ENCODE measurements at regions not wholly inside any gene's neighbourhood (a gene's known extent, or its start where the extent isn't known, plus 50 kb on each side); places are given as distances from the start of the nearest gene placed in this dataset.
"Not testable (repeated sequence)": the region's sequence is repeated elsewhere in the genome, so short reads cannot be mapped to it uniquely, and the experiment has no call there.

DNA sequence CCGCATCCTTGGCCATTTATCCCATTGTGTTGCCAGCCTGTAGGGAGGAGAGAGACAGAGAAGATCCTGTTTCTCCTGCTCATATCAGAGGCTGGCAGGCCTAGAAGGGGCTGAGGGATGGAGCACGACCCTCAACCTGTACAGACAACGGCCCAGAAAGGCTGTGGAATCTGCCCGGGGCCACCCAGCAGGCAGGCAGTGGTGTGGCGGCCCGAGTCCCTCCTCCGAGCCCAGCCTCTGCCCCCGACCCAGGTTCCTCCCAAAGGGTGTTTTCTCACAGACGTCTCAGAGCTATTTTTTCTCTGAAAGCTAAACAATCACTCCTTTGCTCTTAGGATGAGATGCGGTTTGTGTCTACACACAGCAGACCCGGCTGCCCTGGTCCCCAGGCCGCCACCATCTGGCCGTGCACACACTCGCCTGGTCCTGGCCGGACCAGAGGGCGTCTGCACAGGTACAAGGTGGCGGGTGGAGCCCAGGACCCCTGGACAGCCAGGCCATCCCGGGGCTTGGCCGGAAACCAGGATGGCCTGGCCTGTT, 69.3 kb downstream of the FOXL3 start:
- Histone ChIP-seq H3K9me3 (ENCODE audit: control insufficient read depth, low read depth, low read length) (no peaks in the 10 kb centered on the region), H3K9ac (ENCODE audit: low read length) (no peak overlapping the region), H3K27me3 (ENCODE audit: control insufficient read depth, insufficient read depth, low read length) (peaks cover 23% of the 10 kb centered on the region), H3K36me3 (ENCODE audit: control insufficient read depth, low read depth, low read length) (no peaks in the 10 kb centered on the region), H3K4me3 (ENCODE audit: low read length) (no peak overlapping the region), H3K4me1 (ENCODE audit: control insufficient read depth, low read depth, low read length) (peaks cover 3% of the 10 kb centered on the region), H3K27ac (ENCODE audit: low read length) (no peak overlapping the region)

DNA sequence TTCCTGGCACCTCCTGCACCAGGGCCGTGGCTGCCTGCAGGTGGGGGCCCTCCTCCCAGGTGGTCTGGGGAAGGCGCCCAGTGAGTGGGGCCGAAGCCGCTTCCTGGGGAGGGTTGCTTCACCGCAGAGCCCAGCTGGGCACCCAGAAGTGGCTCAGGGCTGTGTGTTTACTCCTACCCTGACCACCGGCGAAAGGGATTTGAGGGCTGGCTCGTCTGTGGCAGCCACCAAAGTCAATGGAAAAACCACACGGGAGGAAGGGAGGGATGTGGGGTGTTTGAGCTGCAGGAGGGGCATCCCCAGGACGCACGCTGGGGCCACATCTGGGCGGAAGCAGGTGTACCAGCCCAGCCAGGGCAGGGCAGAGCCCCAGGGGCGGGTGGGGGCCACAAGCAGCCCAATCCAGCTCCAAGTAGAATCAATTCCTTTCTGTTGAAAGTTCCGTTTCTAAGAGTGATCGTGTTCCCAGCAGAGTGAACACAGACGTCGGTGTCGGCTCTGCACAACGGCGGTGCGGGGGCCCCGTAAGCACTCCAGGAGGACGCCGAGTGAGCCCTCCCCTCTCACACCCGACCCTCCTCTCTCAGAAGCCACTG, 69.9 kb downstream of the FOXL3 start:
- peaks cover 3% of the 10 kb centered on the region for H3K4me1 ChIP-seq (ENCODE audit: control insufficient read depth, low read depth, low read length)
- H3K36me3 ChIP-seq (ENCODE audit: control insufficient read depth, low read depth, low read length), result no peaks in the 10 kb centered on the region
- no peaks in the 10 kb centered on the region for H3K9me3 ChIP-seq (ENCODE audit: control insufficient read depth, low read depth, low read length)
- H3K4me3 ChIP-seq (ENCODE audit: low read length), result peak overlapping the region; percentile 19
- H3K27me3 ChIP-seq (ENCODE audit: control insufficient read depth, insufficient read depth, low read length), result peaks cover 23% of the 10 kb centered on the region
- no peak overlapping the region for H3K9ac ChIP-seq (ENCODE audit: low read length)
- H3K27ac ChIP-seq (ENCODE audit: low read length), result no peak overlapping the region

DNA sequence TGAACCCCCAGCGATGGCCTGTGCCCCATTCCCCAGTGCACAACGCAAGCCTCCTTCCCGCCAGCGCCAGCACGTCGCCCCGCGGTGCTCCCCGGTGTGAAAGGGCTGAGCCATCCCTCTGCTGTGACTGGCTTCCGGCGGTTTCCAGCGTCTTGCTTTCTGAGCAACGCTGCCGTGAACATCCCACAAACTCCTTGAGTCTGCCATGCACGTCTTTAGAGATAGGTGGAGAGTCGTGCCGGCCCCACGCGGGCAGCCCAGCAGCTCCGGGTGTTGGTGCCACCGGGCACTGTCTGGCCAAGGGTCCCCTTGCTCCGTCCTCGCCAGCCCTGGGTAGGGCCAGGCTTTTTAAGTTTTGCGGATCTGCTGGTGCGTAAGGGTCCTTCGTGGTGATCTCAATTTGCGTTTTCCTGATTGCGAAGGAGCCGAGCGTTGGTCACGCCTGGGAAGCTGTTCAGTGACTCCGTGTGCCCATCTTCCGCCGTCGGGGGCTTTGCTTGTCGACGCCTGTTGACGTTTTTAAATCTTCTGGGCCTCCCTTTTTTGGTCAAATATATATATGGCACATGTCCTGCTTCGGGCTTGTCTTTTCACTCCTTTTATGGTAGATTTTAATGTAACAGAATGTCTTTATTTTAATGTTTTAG, 70.6 kb downstream of the FOXL3 start:
- peaks cover 3% of the 10 kb centered on the region for H3K4me1 ChIP-seq (ENCODE audit: control insufficient read depth, low read depth, low read length)

DNA sequence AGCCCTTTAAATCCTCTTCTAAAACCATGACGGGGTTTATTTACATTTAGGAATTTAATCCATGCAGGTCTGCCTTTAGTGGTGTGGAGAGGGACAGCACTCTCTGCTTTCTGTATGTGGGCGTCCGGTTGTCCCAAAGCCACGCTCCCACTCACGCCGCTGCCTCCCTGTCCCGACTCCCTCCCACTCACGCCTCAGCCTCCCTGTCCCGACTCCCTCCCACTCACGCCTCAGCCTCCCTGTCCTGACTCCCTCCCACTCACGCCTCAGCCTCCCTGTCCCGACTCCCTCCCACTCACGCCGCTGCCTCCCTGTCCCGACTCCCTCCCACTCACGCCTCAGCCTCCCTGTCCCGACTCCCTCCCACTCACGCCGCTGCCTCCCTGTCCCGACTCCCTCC, 71.2 kb downstream of the FOXL3 start:
- H3K4me1 ChIP-seq (ENCODE audit: control insufficient read depth, low read depth, low read length); H3K27ac ChIP-seq (ENCODE audit: low read length); H3K9me3 ChIP-seq (ENCODE audit: control insufficient read depth, low read depth, low read length); H3K36me3 ChIP-seq (ENCODE audit: control insufficient read depth, low read depth, low read length); H3K9ac ChIP-seq (ENCODE audit: low read length); H3K4me3 ChIP-seq (ENCODE audit: low read length): not testable (repeated sequence)
- peaks cover 23% of the 10 kb centered on the region for H3K27me3 ChIP-seq (ENCODE audit: control insufficient read depth, insufficient read depth, low read length)

More for the DNA sequence above, 70.6 kb downstream of the FOXL3 start:
- H3K9ac ChIP-seq (ENCODE audit: low read length), result no peak overlapping the region
- no peak overlapping the region for H3K27ac ChIP-seq (ENCODE audit: low read length)
- no peaks in the 10 kb centered on the region for H3K9me3 ChIP-seq (ENCODE audit: control insufficient read depth, low read depth, low read length)
- peak overlapping the region; percentile 19 for H3K4me3 ChIP-seq (ENCODE audit: low read length)
- no peaks in the 10 kb centered on the region for H3K36me3 ChIP-seq (ENCODE audit: control insufficient read depth, low read depth, low read length)
- H3K27me3 ChIP-seq (ENCODE audit: control insufficient read depth, insufficient read depth, low read length), result peaks cover 23% of the 10 kb centered on the region

DNA sequence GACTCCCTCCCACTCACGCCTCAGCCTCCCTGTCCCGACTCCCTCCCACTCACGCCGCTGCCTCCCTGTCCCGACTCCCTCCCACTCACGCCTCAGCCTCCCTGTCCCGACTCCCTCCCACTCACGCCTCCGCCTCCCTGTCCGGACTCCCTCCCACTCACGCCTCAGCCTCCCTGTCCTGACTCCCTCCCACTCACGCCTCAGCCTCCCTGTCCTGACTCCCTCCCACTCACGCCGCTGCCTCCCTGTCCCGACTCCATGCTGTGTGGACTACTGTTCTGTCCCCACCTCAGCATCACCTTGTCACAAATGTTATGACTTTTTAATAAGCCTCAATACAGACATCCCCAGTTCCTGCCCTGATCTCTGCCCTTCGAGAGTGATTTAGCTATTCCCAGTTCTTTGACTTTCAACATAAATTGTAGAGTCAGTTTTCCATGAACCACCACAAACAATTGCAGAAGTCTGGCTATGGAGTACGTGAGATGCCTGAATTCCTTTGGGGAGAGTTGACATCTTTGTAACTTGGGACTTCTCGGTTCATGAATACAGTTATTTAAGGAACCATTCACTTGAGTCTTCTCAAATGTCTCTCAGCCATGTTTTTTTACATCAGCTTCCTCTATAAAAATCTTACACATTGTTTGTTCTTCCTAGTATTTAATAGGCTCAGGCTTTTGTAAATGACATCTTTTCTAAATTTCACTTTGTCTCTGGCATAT, 71.9 kb downstream of the FOXL3 start:
- Histone ChIP-seq H3K9ac (ENCODE audit: low read length) (no peak overlapping the region), H3K27me3 (ENCODE audit: control insufficient read depth, insufficient read depth, low read length) (peaks cover 23% of the 10 kb centered on the region), H3K9me3 (ENCODE audit: control insufficient read depth, low read depth, low read length) (no peaks in the 10 kb centered on the region), H3K4me3 (ENCODE audit: low read length) (no peak overlapping the region), H3K4me1 (ENCODE audit: control insufficient read depth, low read depth, low read length) (peaks cover 3% of the 10 kb centered on the region), H3K36me3 (ENCODE audit: control insufficient read depth, low read depth, low read length) (no peaks in the 10 kb centered on the region), H3K27ac (ENCODE audit: low read length) (no peak overlapping the region)

- H3K4me1 ChIP-seq (ENCODE audit: control insufficient read depth, low read depth, low read length), result peaks cover 3% of the 10 kb centered on the region
- no peak overlapping the region for H3K27ac ChIP-seq (ENCODE audit: low read length)
- peaks cover 23% of the 10 kb centered on the region for H3K27me3 ChIP-seq (ENCODE audit: control insufficient read depth, insufficient read depth, low read length)
- H3K9me3 ChIP-seq (ENCODE audit: control insufficient read depth, low read depth, low read length), result no peaks in the 10 kb centered on the region
- H3K36me3 ChIP-seq (ENCODE audit: control insufficient read depth, low read depth, low read length), result no peaks in the 10 kb centered on the region
- H3K9ac ChIP-seq (ENCODE audit: low read length), result no peak overlapping the region
- H3K4me3 ChIP-seq (ENCODE audit: low read length), result no peak overlapping the region
Measured at GRCh38 chr7:362402-363096, 72.6 kb downstream of the FOXL3 start.

- Histone ChIP-seq H3K27me3 (ENCODE audit: control insufficient read depth, insufficient read depth, low read length) (peaks cover 23% of the 10 kb centered on the region), H3K9ac (ENCODE audit: low read length) (no peak overlapping the region), H3K4me1 (ENCODE audit: control insufficient read depth, low read depth, low read length) (peaks cover 3% of the 10 kb centered on the region), H3K27ac (ENCODE audit: low read length) (no peak overlapping the region), H3K9me3 (ENCODE audit: control insufficient read depth, low read depth, low read length) (no peaks in the 10 kb centered on the region), H3K36me3 (ENCODE audit: control insufficient read depth, low read depth, low read length) (no peaks in the 10 kb centered on the region), H3K4me3 (ENCODE audit: low read length) (no peak overlapping the region)
Measured at GRCh38 chr7:363626-364025, 73.7 kb downstream of the FOXL3 start.

GRCh38 chr7:364536-364935, 74.6 kb downstream of the FOXL3 start:
- Histone ChIP-seq H3K4me1 (ENCODE audit: control insufficient read depth, low read depth, low read length) (peaks cover 3% of the 10 kb centered on the region), H3K9ac (ENCODE audit: low read length) (no peak overlapping the region), H3K36me3 (ENCODE audit: control insufficient read depth, low read depth, low read length) (no peaks in the 10 kb centered on the region), H3K4me3 (ENCODE audit: low read length) (no peak overlapping the region), H3K27ac (ENCODE audit: low read length) (no peak overlapping the region), H3K9me3 (ENCODE audit: control insufficient read depth, low read depth, low read length) (no peaks in the 10 kb centered on the region), H3K27me3 (ENCODE audit: control insufficient read depth, insufficient read depth, low read length) (peaks cover 22% of the 10 kb centered on the region)

- Histone ChIP-seq H3K27ac (ENCODE audit: low read length) (no peak overlapping the region), H3K27me3 (ENCODE audit: control insufficient read depth, insufficient read depth, low read length) (peaks cover 11% of the 10 kb centered on the region), H3K9me3 (ENCODE audit: control insufficient read depth, low read depth, low read length) (no peaks in the 10 kb centered on the region), H3K4me1 (ENCODE audit: control insufficient read depth, low read depth, low read length) (no peaks in the 10 kb centered on the region), H3K9ac (ENCODE audit: low read length) (no peak overlapping the region), H3K4me3 (ENCODE audit: low read length) (no peak overlapping the region), H3K36me3 (ENCODE audit: control insufficient read depth, low read depth, low read length) (no peaks in the 10 kb centered on the region)
Measured at GRCh38 chr7:365593-365992, 75.6 kb downstream of the FOXL3 start.

- H3K27ac ChIP-seq (ENCODE audit: low read length), result no peak overlapping the region
- H3K9ac ChIP-seq (ENCODE audit: low read length), result no peak overlapping the region
- no peaks in the 10 kb centered on the region for H3K4me1 ChIP-seq (ENCODE audit: control insufficient read depth, low read depth, low read length)
Measured at GRCh38 chr7:366161-366803, 76.3 kb downstream of the FOXL3 start.

DNA sequence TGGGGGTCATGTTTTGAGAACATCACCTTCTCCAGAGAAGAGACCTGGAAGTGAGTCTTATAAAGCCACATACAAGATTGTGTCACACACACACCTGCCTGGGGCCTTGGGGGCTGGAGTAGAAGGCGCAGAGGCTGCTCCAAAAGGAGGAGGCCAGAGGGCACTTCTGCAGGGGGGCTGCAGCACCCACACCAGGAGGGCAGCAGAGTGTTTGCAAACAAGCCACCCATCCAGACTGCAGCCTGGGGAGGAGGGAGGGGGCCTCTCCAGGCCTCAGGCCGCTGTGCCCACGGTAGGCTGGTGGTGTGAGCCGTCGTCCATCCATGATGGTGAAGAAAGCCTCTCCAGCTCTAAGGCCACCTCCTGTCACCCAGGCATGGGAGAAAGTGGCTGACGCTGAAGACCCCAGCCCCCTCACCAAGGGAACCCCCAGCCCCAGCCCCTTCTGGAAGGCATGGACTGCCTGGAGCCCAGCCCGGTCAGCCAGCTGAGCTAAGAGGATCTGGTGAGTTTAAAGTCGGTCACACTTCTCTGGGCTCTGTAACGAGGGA, 77.5 kb downstream of the FOXL3 start:
- Histone ChIP-seq H3K9me3 (ENCODE audit: control insufficient read depth, low read depth, low read length) (no peaks in the 10 kb centered on the region), H3K27ac (ENCODE audit: low read length) (no peak overlapping the region), H3K4me1 (ENCODE audit: control insufficient read depth, low read depth, low read length) (no peaks in the 10 kb centered on the region), H3K4me3 (ENCODE audit: low read length) (no peak overlapping the region), H3K9ac (ENCODE audit: low read length) (no peak overlapping the region), H3K36me3 (ENCODE audit: control insufficient read depth, low read depth, low read length) (no peaks in the 10 kb centered on the region), H3K27me3 (ENCODE audit: control insufficient read depth, insufficient read depth, low read length) (no peaks in the 10 kb centered on the region)

More at GRCh38 chr7:366161-366803, 76.3 kb downstream of the FOXL3 start:
- Histone ChIP-seq H3K27me3 (ENCODE audit: control insufficient read depth, insufficient read depth, low read length) (peaks cover 5% of the 10 kb centered on the region), H3K4me3 (ENCODE audit: low read length) (no peak overlapping the region), H3K36me3 (ENCODE audit: control insufficient read depth, low read depth, low read length) (no peaks in the 10 kb centered on the region), H3K9me3 (ENCODE audit: control insufficient read depth, low read depth, low read length) (no peaks in the 10 kb centered on the region)

All from iPS-18a (cell line).